ENCODE measurements at regions not wholly inside any gene's neighbourhood (a gene's known extent, or its start where the extent isn't known, plus 50 kb on each side); places are given as distances from the start of the nearest gene placed in this dataset.
"Not testable (repeated sequence)": the region's sequence is repeated elsewhere in the genome, so short reads cannot be mapped to it uniquely, and the experiment has no call there.

- no peaks in the 10 kb centered on the region for H3K4me1 Mint-ChIP-seq (ENCODE audit: unreplicated experiment)
- TF ChIP-seq, protein P1, sequence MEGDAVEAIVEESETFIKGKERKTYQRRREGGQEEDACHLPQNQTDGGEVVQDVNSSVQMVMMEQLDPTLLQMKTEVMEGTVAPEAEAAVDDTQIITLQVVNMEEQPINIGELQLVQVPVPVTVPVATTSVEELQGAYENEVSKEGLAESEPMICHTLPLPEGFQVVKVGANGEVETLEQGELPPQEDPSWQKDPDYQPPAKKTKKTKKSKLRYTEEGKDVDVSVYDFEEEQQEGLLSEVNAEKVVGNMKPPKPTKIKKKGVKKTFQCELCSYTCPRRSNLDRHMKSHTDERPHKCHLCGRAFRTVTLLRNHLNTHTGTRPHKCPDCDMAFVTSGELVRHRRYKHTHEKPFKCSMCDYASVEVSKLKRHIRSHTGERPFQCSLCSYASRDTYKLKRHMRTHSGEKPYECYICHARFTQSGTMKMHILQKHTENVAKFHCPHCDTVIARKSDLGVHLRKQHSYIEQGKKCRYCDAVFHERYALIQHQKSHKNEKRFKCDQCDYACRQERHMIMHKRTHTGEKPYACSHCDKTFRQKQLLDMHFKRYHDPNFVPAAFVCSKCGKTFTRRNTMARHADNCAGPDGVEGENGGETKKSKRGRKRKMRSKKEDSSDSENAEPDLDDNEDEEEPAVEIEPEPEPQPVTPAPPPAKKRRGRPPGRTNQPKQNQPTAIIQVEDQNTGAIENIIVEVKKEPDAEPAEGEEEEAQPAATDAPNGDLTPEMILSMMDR (conservative IDR thresholded peaks at IDR 0.05) = no peak
- H3K36me3 Mint-ChIP-seq = no peaks in the 10 kb centered on the region
- H3K4me3 Mint-ChIP-seq = no peak overlapping the region
- H3K27ac Mint-ChIP-seq = no peak overlapping the region
- peaks cover 3% of the 10 kb centered on the region for H3K27me3 Mint-ChIP-seq
- H3K9me3 Mint-ChIP-seq = no peaks in the 10 kb centered on the region
- no peak for DNase-seq (ENCODE audit: extremely low spot score, unreplicated experiment)
Measured at GRCh38 chr7:114802632-114803031, 119.3 kb upstream of the MDFIC start.

DNA sequence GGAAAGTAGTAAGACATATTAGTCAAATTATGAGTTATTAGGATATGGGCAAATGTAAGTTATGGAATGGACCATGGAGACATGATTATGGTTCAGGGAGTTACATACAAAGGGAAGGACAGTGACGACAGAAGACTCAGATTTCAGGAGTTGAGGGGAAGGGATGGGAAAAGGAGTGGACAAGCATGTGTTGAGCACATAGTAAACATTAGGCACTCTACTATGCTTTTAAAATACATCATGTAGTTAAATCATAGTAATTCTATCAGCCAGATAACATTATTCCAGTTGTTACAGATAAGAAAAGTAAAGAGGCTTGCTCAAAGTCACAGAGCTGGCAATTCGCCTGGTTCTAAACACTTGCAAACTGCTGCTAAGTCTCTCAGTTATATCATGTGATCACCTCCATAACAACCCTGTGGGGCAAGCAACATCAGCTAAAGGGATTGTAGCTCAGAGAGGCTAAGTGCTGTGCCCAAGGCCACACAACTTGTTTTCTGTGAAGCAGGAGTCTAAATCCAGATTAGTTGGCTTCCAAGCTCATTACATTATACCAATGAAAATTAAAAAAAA lies 115.2 kb upstream of the MDFIC start:
- Mint-ChIP-seq H3K27me3 (peaks cover 7% of the 10 kb centered on the region), H3K4me1 (ENCODE audit: unreplicated experiment) (no peaks in the 10 kb centered on the region), H3K9me3 (no peaks in the 10 kb centered on the region), H3K36me3 (no peaks in the 10 kb centered on the region), H3K27ac (no peak overlapping the region), H3K4me3 (no peak overlapping the region)
- TF ChIP-seq, protein P1 (conservative IDR thresholded peaks at IDR 0.05) = no peak
- DNase-seq (ENCODE audit: extremely low spot score, unreplicated experiment) = no peak

DNA sequence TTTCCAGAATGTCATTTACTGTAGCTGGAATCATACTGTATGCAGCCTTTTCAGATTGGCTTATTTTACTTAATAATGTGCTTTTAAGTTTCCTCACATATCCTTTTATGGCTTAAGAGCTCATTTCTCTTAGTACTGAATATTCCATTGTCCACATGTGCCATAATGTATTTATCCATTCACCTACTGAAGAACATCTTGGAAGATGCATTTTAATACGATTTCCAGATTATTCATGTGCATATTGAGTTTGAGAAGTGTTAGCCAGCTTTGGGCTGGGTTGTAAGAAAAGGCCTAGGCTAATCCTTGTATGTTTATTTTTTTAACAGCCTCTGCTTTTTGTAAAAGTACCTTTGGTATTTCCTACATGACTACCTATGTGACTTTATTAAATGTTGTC lies 109.3 kb upstream of the MDFIC start:
- H3K4me3 Mint-ChIP-seq = no peak overlapping the region
- no peak for DNase-seq (ENCODE audit: extremely low spot score, unreplicated experiment)
- H3K36me3 Mint-ChIP-seq = no peaks in the 10 kb centered on the region
- peaks cover 4% of the 10 kb centered on the region for H3K27me3 Mint-ChIP-seq
- peaks cover 5% of the 10 kb centered on the region for H3K9me3 Mint-ChIP-seq
- TF ChIP-seq, protein P1 (conservative IDR thresholded peaks at IDR 0.05) = no peak
- no peak overlapping the region for H3K27ac Mint-ChIP-seq
- no peaks in the 10 kb centered on the region for H3K4me1 Mint-ChIP-seq (ENCODE audit: unreplicated experiment)

DNA sequence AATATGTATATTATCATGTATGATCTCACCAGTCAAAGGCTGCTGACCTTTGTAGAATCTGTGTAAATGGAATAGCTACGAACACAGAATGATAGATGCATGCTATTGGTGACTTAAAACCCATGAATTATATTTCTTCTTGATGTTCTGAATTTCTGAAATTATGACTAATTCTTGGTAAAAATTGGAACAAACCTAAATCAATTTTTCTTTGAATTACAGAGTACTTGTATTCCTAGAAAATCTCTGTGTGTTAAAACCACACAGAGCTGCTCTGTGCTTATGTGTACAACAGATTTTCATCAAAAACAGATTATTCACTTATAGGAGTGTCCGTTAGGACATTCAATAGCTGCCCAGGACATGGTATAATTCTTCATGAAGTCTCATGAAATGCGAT lies 108.3 kb upstream of the MDFIC start:
- H3K36me3 Mint-ChIP-seq = no peaks in the 10 kb centered on the region
- TF ChIP-seq, protein P1 (conservative IDR thresholded peaks at IDR 0.05) = no peak
- no peak overlapping the region for H3K27ac Mint-ChIP-seq
- H3K4me1 Mint-ChIP-seq (ENCODE audit: unreplicated experiment) = no peaks in the 10 kb centered on the region
- no peak for DNase-seq (ENCODE audit: extremely low spot score, unreplicated experiment)
- H3K4me3 Mint-ChIP-seq = no peak overlapping the region
- H3K27me3 Mint-ChIP-seq = peaks cover 4% of the 10 kb centered on the region
- peaks cover 5% of the 10 kb centered on the region for H3K9me3 Mint-ChIP-seq

- H3K36me3 Mint-ChIP-seq; DNase-seq (ENCODE audit: extremely low spot score, unreplicated experiment); H3K27me3 Mint-ChIP-seq; H3K27ac Mint-ChIP-seq; H3K4me3 Mint-ChIP-seq; H3K9me3 Mint-ChIP-seq; H3K4me1 Mint-ChIP-seq (ENCODE audit: unreplicated experiment): not testable (repeated sequence)
Measured at GRCh38 chr7:114817036-114817435, 104.9 kb upstream of the MDFIC start.

- no peak for DNase-seq (ENCODE audit: extremely low spot score, unreplicated experiment)
- TF ChIP-seq, protein P1 (conservative IDR thresholded peaks at IDR 0.05) = no peak
- Mint-ChIP-seq H3K4me1 (ENCODE audit: unreplicated experiment) (peaks cover 9% of the 10 kb centered on the region), H3K27ac (no peak overlapping the region), H3K36me3 (no peaks in the 10 kb centered on the region), H3K9me3 (peaks cover 5% of the 10 kb centered on the region), H3K27me3 (no peaks in the 10 kb centered on the region), H3K4me3 (no peak overlapping the region)
Measured at GRCh38 chr7:114818501-114818900, 103.4 kb upstream of the MDFIC start.

Data from type B pancreatic cell (in vitro differentiated cells).